T-helper 2 cell treated with Interferon-gamma antibody and Interleukin-4, amounts not matched to agents 5 μg/mL and 100 μg/mL, for 36 hours (primary cell): ENCODE measurements at regions not wholly inside any gene's neighbourhood (a gene's known extent, or its start where the extent isn't known, plus 50 kb on each side); places are given as distances from the start of the nearest gene placed in this dataset.
A peak's percentile ranks its signal among the peaks of the same experiment; 100 is the strongest.

ENCODE experiments used
- DNase-seq: peaks from one replicate; pipeline ENCODE4 v3.0.0; 2021; ENCODE audit warnings: low spot score
- H3K27ac Mint-ChIP-seq: one replicate; pipeline ENCODE4 v1.8.0; 2021; ENCODE audit warnings: mild to moderate bottlenecking, mixed read lengths
- H3K27me3 Mint-ChIP-seq: one replicate; pipeline ENCODE4 v1.8.0; 2021; ENCODE audit warnings: low read depth, mixed read lengths
- H3K36me3 Mint-ChIP-seq: one replicate; pipeline ENCODE4 v1.8.0; 2021; ENCODE audit warnings: low read depth, mixed read lengths
- H3K4me1 Mint-ChIP-seq: one replicate; pipeline ENCODE4 v1.8.0; 2021; ENCODE audit warnings: low read depth, mixed read lengths
- H3K4me3 Mint-ChIP-seq: one replicate; pipeline ENCODE4 v1.8.0; 2022; ENCODE audit warnings: mild to moderate bottlenecking, moderate library complexity, mixed read lengths
- H3K9me3 Mint-ChIP-seq: one replicate; pipeline ENCODE4 v1.8.0; 2021; ENCODE audit warnings: mixed read lengths

DNA sequence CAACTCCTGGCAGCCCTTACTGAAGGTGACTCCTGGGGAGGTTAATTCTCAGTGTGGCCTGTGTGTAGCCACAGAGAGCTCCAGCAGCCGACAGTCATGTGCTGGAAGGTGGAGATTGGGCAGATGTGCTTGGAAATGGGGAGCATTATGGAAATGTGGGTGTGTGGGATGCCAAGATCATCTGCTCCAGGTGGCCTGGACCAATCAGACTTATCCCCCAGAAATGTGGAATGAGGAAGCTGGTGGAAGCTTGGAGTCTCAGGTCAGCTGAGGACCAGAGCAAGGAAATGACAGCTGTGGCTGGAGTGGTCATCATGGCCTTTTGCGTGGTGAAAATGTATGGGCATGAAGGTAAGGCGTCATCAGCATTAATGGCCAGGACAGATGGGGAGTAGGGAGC lies 234.0 kb downstream of the MIAT start:
- Mint-ChIP-seq H3K9me3 (no peaks in the 10 kb centered on the region), H3K27ac (no peak overlapping the region), H3K36me3 (no peaks in the 10 kb centered on the region), H3K4me3 (no peak overlapping the region), H3K27me3 (no peaks in the 10 kb centered on the region), H3K4me1 (peaks cover 3% of the 10 kb centered on the region)
- DNase-seq, result no peak

DNA sequence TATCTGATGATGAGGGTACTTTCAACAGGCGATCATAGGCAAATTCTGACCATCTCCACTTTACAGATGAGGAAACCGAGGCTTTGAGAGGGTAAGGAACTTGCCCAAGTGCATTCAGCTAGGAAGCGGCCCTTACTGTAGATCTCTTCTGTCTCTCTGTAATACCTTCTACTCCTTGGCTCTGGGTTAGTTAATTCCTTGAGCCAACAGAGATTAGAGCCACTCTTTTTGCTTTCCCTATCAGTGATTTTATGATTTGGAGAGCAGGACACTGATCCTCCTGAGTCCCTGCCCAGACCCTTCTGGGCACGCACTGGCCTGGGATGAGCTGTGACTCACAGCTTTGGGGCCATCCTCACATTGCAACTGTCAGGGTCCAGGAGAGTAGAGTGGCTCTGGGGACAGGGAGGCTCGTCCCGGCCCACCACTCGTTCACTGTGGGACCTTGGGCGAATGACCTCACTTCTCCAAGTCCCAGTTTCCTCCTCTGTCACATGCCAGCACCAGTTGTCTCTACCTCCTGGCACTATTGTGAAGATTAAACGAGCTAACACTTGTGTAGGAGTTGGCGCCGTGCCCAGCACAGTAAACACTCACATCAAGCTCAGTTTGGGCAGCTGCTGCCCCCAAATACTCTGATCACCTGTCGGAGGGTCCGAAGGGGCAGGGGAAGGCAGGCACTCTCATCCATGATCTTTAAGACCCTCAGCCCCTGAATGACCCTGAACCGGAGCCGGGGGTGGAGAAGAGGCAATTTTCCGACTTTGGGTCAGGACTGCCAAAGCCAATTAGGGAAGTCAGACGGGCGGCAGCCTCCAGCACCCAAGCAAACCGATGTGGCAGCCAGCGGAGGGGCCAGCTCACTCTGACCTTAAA lies 235.0 kb downstream of the MIAT start:
- no peaks in the 10 kb centered on the region for H3K27me3 Mint-ChIP-seq
- H3K4me1 Mint-ChIP-seq, result peaks cover 3% of the 10 kb centered on the region
- no peak overlapping the region for H3K27ac Mint-ChIP-seq
- no peak for DNase-seq
- H3K9me3 Mint-ChIP-seq, result no peaks in the 10 kb centered on the region
- no peak overlapping the region for H3K4me3 Mint-ChIP-seq
- H3K36me3 Mint-ChIP-seq, result no peaks in the 10 kb centered on the region

DNA sequence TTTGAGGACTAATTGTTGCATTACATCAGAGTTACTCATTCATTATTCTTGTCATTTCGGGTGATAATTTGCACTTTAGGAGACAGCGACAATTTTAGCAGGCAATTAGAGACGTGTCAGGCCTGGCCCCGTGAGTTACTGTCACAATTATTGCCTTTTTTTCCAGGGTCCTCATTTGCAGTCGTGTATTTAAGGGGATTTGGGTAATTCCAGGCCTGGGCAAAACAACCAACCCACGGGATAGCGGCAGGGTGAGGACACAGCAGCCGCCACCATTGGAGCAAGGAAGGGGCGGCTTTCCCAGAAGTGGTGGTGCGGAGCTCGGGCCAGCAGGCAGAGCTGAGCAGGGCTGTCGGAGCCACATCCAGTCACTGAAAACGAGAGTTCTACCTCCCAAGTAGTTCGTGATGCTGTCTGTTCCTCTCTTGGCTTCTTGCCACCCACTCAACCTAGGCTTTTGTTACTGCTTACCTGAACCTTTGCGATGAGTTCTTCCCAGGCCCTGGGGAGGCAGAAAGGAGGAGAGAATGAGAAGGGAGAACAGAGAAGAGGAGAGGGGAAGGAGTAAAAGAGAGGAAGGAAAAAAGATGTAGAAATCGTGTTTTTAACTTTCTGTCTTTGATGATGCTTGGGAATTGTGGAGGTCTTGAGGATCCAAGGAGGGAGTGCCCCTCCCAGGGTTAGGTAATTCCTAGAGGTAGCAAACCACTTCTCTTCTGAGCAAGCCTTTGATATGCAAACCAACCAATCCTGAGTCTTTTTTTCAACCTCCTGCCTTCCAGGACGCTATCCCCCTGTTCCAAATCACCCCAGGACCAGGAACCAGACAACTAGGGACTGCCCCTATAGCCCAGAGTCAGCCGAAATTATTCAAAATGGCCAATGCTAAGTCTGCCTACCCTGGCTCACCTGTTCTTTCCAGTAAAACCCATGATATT lies 236.1 kb downstream of the MIAT start:
- no peaks in the 10 kb centered on the region for H3K36me3 Mint-ChIP-seq
- no peak overlapping the region for H3K27ac Mint-ChIP-seq
- H3K27me3 Mint-ChIP-seq, result no peaks in the 10 kb centered on the region
- peaks cover 3% of the 10 kb centered on the region for H3K4me1 Mint-ChIP-seq
- no peaks in the 10 kb centered on the region for H3K9me3 Mint-ChIP-seq
- no peak overlapping the region for H3K4me3 Mint-ChIP-seq
- DNase-seq, result no peak

DNA sequence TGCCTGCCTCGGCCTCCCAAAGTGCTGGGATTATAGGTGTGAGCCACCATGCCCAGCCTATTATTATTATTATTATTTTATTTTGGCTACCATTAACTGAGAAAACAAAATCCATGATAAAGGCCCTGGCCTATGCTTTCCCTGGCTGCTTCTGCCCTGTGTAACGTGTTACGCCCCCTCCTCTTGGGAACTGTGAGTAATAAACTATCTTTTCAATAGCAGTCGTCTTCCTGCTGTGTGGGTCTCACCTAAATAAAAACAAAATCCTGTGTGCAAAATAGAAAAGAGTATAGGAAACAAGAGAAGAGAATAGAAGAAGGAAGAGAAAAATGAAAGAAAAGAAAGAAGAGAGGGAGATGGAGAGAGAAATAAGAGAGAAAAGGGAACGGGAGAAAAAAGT lies 237.0 kb downstream of the MIAT start:
- H3K36me3 Mint-ChIP-seq, result no peaks in the 10 kb centered on the region
- H3K4me1 Mint-ChIP-seq, result peaks cover 3% of the 10 kb centered on the region
- no peak overlapping the region for H3K4me3 Mint-ChIP-seq
- peak overlapping the region; percentile 18 for H3K27ac Mint-ChIP-seq
- no peak for DNase-seq
- H3K27me3 Mint-ChIP-seq, result no peaks in the 10 kb centered on the region
- H3K9me3 Mint-ChIP-seq, result no peaks in the 10 kb centered on the region

DNA sequence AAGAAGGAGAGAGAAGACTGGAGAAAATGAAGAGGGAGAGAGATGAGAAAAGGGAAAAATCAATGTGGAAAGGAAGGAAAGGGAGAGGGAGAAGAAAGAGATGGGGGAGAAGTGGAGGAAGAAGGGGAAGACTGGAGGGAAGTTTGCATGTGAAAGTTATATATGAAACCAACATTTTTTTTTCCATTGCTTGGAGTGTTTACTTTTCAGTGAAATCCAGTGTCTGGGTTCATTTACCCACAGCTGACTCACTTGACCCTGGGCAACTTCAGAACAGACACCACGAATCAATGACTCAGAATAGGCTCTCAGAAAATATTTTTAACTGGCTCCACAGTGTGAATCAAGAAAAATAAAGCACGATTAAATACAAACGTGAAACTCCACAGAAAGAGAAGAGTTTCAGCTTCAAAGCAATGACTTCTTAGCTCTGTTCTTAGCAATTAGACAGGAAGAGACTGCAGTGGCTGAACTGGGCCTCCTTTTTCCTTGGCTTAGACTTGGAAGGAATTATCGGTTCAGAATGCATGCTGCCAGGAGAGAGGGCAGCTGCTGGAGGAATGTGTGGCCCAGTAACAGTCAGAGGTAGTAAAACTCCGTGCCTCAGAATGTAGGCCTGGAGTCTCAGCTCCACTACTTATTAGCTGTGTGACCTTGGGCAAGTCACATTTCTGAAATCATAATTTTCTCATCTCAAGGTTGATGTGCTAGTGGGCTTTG lies 237.5 kb downstream of the MIAT start:
- peak; percentile 14 for DNase-seq
- peaks cover 3% of the 10 kb centered on the region for H3K4me1 Mint-ChIP-seq
- H3K4me3 Mint-ChIP-seq, result no peak overlapping the region
- H3K9me3 Mint-ChIP-seq, result no peaks in the 10 kb centered on the region
- H3K36me3 Mint-ChIP-seq, result no peaks in the 10 kb centered on the region
- H3K27me3 Mint-ChIP-seq, result no peaks in the 10 kb centered on the region
- H3K27ac Mint-ChIP-seq, result peak overlapping the region; percentile 18

DNA sequence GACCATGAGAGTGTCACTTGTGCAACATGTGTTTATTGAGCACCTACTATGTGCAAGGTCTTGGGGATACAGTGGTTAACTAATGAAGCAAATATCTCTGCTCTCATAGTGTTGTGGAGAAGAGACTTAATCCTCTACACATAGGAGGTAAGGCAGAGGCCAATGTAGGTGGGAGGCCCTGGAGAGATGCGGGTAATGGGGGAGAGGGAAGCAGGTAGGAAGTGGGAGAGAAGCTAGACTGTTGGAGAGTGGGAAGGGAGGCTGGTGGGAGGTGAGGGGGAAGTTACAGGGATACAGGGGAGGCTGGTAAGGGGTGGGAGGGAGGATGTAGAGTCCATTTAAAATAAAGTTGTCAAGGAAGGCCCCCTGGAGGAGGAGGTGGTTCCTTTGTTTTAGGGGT lies 240.0 kb downstream of the MIAT start:
- DNase-seq, result no peak
- Mint-ChIP-seq H3K4me3 (no peak overlapping the region), H3K36me3 (no peaks in the 10 kb centered on the region), H3K27me3 (peaks cover 8% of the 10 kb centered on the region), H3K4me1 (peaks cover 3% of the 10 kb centered on the region), H3K27ac (no peak overlapping the region), H3K9me3 (no peaks in the 10 kb centered on the region)

DNA sequence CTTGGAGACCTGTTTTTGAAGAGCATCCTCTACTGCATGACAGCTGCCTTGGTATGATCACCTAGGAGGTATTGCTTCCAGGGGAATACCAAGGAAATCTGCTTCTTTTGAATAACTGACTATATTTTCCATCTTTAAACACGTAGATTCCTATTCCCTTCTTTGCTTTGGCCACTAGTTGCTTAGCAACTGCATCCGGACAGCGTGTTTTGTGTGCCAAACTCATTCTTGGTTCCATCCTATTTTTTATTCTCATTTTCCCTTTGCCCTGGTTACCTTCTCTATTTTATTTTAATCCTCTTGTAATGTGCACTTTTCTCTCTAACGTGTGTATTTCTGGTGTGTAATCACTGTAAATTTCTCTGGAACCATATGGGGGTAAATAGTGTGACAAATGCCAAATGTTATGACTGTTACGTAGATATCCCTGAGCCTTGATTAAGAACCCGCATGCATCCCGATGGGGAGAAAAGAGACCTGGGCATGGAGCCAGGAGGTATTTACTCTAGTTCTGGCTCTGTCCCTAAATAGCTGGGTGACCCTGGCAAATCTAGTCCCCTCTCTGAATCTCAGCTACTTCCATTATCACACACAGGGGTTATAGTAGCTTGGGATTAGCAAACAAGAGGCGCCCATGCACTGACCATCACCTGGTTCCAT lies 241.7 kb downstream of the MIAT start:
- Mint-ChIP-seq H3K4me1 (peaks cover 8% of the 10 kb centered on the region), H3K36me3 (no peaks in the 10 kb centered on the region), H3K27ac (no peak overlapping the region), H3K4me3 (no peak overlapping the region), H3K9me3 (no peaks in the 10 kb centered on the region), H3K27me3 (peaks cover 23% of the 10 kb centered on the region)
- DNase-seq, result no peak

DNA sequence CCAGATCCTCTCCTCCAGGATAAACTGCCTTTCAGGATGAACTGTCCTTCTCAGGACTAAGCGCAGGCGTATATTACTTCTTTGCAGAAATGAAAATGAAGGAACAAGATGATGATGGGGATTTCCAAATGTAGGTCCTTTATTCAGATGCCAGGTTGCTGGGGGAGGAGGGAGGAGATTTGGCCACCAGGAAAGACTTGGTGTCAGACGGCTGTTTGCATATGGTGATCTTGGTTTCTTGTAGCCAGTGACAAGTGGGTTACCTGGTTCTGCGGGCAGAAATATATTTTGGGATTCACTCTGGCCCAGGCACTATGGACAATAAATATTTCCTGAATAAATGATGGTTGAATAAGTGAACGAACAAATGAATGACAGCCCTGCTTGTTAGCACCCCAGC lies 243.4 kb downstream of the MIAT start:
- no peak overlapping the region for H3K27ac Mint-ChIP-seq
- H3K4me3 Mint-ChIP-seq, result no peak overlapping the region
- H3K4me1 Mint-ChIP-seq, result peaks cover 5% of the 10 kb centered on the region
- H3K27me3 Mint-ChIP-seq, result peaks cover 37% of the 10 kb centered on the region
- H3K9me3 Mint-ChIP-seq, result no peaks in the 10 kb centered on the region
- H3K36me3 Mint-ChIP-seq, result no peaks in the 10 kb centered on the region
- DNase-seq, result no peak

- H3K4me3 Mint-ChIP-seq, result no peak overlapping the region
- H3K9me3 Mint-ChIP-seq, result no peaks in the 10 kb centered on the region
- H3K36me3 Mint-ChIP-seq, result no peaks in the 10 kb centered on the region
- H3K27ac Mint-ChIP-seq, result no peak overlapping the region
- no peak for DNase-seq
- peaks cover 37% of the 10 kb centered on the region for H3K27me3 Mint-ChIP-seq
- H3K4me1 Mint-ChIP-seq, result peaks cover 5% of the 10 kb centered on the region
Measured at GRCh38 chr22:26901198-26901816, 243.9 kb downstream of the MIAT start.

GRCh38 chr22:26902401-26903029 lies 245.1 kb downstream of the MIAT start:
- H3K27ac Mint-ChIP-seq, result no peak overlapping the region
- no peaks in the 10 kb centered on the region for H3K36me3 Mint-ChIP-seq
- no peaks in the 10 kb centered on the region for H3K9me3 Mint-ChIP-seq
- peaks cover 5% of the 10 kb centered on the region for H3K4me1 Mint-ChIP-seq
- peaks cover 37% of the 10 kb centered on the region for H3K27me3 Mint-ChIP-seq
- H3K4me3 Mint-ChIP-seq, result no peak overlapping the region
- no peak for DNase-seq

GRCh38 chr22:26903030-26903856 lies 245.9 kb downstream of the MIAT start:
- H3K4me3 Mint-ChIP-seq, result no peak overlapping the region
- H3K9me3 Mint-ChIP-seq, result no peaks in the 10 kb centered on the region
- no peak overlapping the region for H3K27ac Mint-ChIP-seq
- H3K27me3 Mint-ChIP-seq, result peaks cover 37% of the 10 kb centered on the region
- no peak for DNase-seq
- H3K4me1 Mint-ChIP-seq, result peaks cover 5% of the 10 kb centered on the region
- no peaks in the 10 kb centered on the region for H3K36me3 Mint-ChIP-seq

- Mint-ChIP-seq H3K27me3 (peaks cover 37% of the 10 kb centered on the region), H3K4me3 (no peak overlapping the region), H3K9me3 (no peaks in the 10 kb centered on the region), H3K27ac (no peak overlapping the region), H3K36me3 (no peaks in the 10 kb centered on the region), H3K4me1 (peaks cover 5% of the 10 kb centered on the region)
- no peak for DNase-seq
Measured at GRCh38 chr22:26904483-26904882, 247.1 kb downstream of the MIAT start.
